ENCODE measurements at regions not wholly inside any gene's neighbourhood (a gene's known extent, or its start where the extent isn't known, plus 50 kb on each side); places are given as distances from the start of the nearest gene placed in this dataset.

GRCh38 chr22:47239474-47239860 lies 477.0 kb downstream of the TBC1D22A start:
- ChIA-PET POLR2A (no interaction called here), CTCF (no interaction called here)
- TF ChIP-seq TCF7L2 (IDR thresholded peaks at IDR 0.05; ENCODE audit: low read depth, low read length) = no peak
- Histone ChIP-seq H3K4me1 (ENCODE audit: control insufficient read depth, insufficient read depth, low read length) (no peaks in the 10 kb centered on the region), H3K27me3 (ENCODE audit: control insufficient read depth, insufficient read depth, low read length) (peaks cover 3% of the 10 kb centered on the region; the same call in 1 of the 2 replicates), H3K36me3 (ENCODE audit: control insufficient read depth, insufficient read depth, low read length) (no peaks in the 10 kb centered on the region; the same call in 1 of the 2 replicates), H3K27ac (ENCODE audit: low read length) (no peak overlapping the region), H3K9me3 (ENCODE audit: control insufficient read depth, insufficient read depth, low read depth, low read length) (no peaks in the 10 kb centered on the region), H3K4me3 (ENCODE audit: low read depth in 2 of 2, low read length in 2 of 2) (no peak overlapping the region)
- intact Hi-C loops (cut with micrococcal nuclease; ENCODE audit: unreplicated experiment) (no loop called here), in situ Hi-C loops (cut with HindIII; ENCODE audit: low pct_unique_long_range_greater_than_20kb, low sequenced_read_pairs) (no loop called here)
- no TSS peak for BruUV-seq (replicated peaks)
- DNase-seq (ENCODE audit: low read depth, low spot score) (no peak), ATAC-seq (no peak)

GRCh38 chr22:47238690-47239473 lies 476.4 kb downstream of the TBC1D22A start:
- Histone ChIP-seq H3K4me1 (ENCODE audit: control insufficient read depth, insufficient read depth, low read length) (no peaks in the 10 kb centered on the region), H3K9me3 (ENCODE audit: control insufficient read depth, insufficient read depth, low read depth, low read length) (no peaks in the 10 kb centered on the region), H3K36me3 (ENCODE audit: control insufficient read depth, insufficient read depth, low read length) (no peaks in the 10 kb centered on the region; the same call in 1 of the 2 replicates), H3K4me3 (ENCODE audit: low read depth in 2 of 2, low read length in 2 of 2) (no peak overlapping the region), H3K27me3 (ENCODE audit: control insufficient read depth, insufficient read depth, low read length) (peaks cover 3% of the 10 kb centered on the region; the same call in 1 of the 2 replicates), H3K27ac (ENCODE audit: low read length) (no peak overlapping the region)
- TF ChIP-seq TCF7L2 (IDR thresholded peaks at IDR 0.05; ENCODE audit: low read depth, low read length) (no peak), REST (IDR thresholded peaks at IDR 0.05; ENCODE audit: insufficient read depth in 1 of 2, low read depth in 2 of 2, low read length in 1 of 2) (no peak), SIN3A (IDR thresholded peaks at IDR 0.05; ENCODE audit: borderline replicate concordance, insufficient read depth, low read depth, low read length) (no peak), CTCF (IDR thresholded peaks at IDR 0.05) (no peak), POLR2AphosphoS5 (IDR thresholded peaks at IDR 0.05; ENCODE audit: low read depth, low read length) (no peak)
- ChIA-PET CTCF (no interaction called here), POLR2A (no interaction called here)
- in situ Hi-C loops (cut with HindIII; ENCODE audit: low pct_unique_long_range_greater_than_20kb, low sequenced_read_pairs) (no loop called here), intact Hi-C loops (cut with micrococcal nuclease; ENCODE audit: unreplicated experiment) (no loop called here)
- no peak for DNase-seq (ENCODE audit: low read depth, low spot score)
- no peak for ATAC-seq
- BruUV-seq (replicated peaks) = no TSS peak

GRCh38 chr22:47237890-47238480 lies 475.5 kb downstream of the TBC1D22A start:
- BruUV-seq (replicated peaks) = no TSS peak
- intact Hi-C loops (cut with micrococcal nuclease; ENCODE audit: unreplicated experiment) = no loop called here
- ChIA-PET CTCF (no interaction called here), POLR2A (no interaction called here)
- ATAC-seq (no peak), DNase-seq (ENCODE audit: low read depth, low spot score) (no peak)
- TF ChIP-seq REST (IDR thresholded peaks at IDR 0.05; ENCODE audit: insufficient read depth in 1 of 2, low read depth in 2 of 2, low read length in 1 of 2) = no peak
- no peak for TF ChIP-seq CTCF (IDR thresholded peaks at IDR 0.05)
- no peak for TF ChIP-seq POLR2AphosphoS5 (IDR thresholded peaks at IDR 0.05; ENCODE audit: low read depth, low read length)
- TF ChIP-seq TCF7L2 (IDR thresholded peaks at IDR 0.05; ENCODE audit: low read depth, low read length) = no peak
- TF ChIP-seq SIN3A (IDR thresholded peaks at IDR 0.05; ENCODE audit: borderline replicate concordance, insufficient read depth, low read depth, low read length) = no peak
- peaks cover 3% of the 10 kb centered on the region; the same call in 1 of the 2 replicates for H3K27me3 ChIP-seq (ENCODE audit: control insufficient read depth, insufficient read depth, low read length)
- no peak overlapping the region for H3K27ac ChIP-seq (ENCODE audit: low read length)
- H3K9me3 ChIP-seq (ENCODE audit: control insufficient read depth, insufficient read depth, low read depth, low read length) = no peaks in the 10 kb centered on the region
- no peak overlapping the region for H3K4me3 ChIP-seq (ENCODE audit: low read depth in 2 of 2, low read length in 2 of 2)
- H3K36me3 ChIP-seq (ENCODE audit: control insufficient read depth, insufficient read depth, low read length) = no peaks in the 10 kb centered on the region; the same call in 1 of the 2 replicates
- in situ Hi-C loops (cut with HindIII; ENCODE audit: low pct_unique_long_range_greater_than_20kb, low sequenced_read_pairs) = no loop called here
- H3K4me1 ChIP-seq (ENCODE audit: control insufficient read depth, insufficient read depth, low read length) = no peaks in the 10 kb centered on the region

Measured in Panc1 (cell line).